H9 (cell line): ENCODE measurements at regions not wholly inside any gene's neighbourhood (a gene's known extent, or its start where the extent isn't known, plus 50 kb on each side); places are given as distances from the start of the nearest gene placed in this dataset.

ENCODE experiments used
- DNase-seq: peaks from one replicate; pipeline ENCODE4 v3.0.0-alpha.2; 2017
- H2AFZ ChIP-seq: one replicate; pipeline ENCODE4 v1.6.1; 2013; ENCODE audit warnings: mild to moderate bottlenecking, low read length, control low read depth, moderate library complexity
- H2AK5ac ChIP-seq: 2 replicates; pipeline ENCODE4 v1.6.1; 2013; ENCODE audit warnings: low read length, control low read depth, mixed read lengths; ENCODE audit not compliant: insufficient read length
- H2BK120ac ChIP-seq: one replicate; pipeline ENCODE4 v1.6.1; 2013; ENCODE audit warnings: low read depth, mild to moderate bottlenecking, low read length, control low read depth, inconsistent platforms; ENCODE audit not compliant: poor library complexity, severe bottlenecking
- H2BK12ac ChIP-seq: 2 replicates; pipeline ENCODE4 v1.6.1; 2013; ENCODE audit warnings: low read length, control low read depth, mixed read lengths, low read depth; ENCODE audit not compliant: insufficient read length
- H2BK15ac ChIP-seq: 2 replicates; pipeline ENCODE4 v1.6.1; 2013; ENCODE audit warnings: low read depth, low read length, control low read depth
- H2BK20ac ChIP-seq: one replicate; pipeline ENCODE4 v1.6.1; 2013; ENCODE audit warnings: low read depth, mild to moderate bottlenecking, low read length, control low read depth, inconsistent platforms; ENCODE audit not compliant: poor library complexity, severe bottlenecking
- H2BK5ac ChIP-seq: 2 replicates; pipeline ENCODE4 v1.6.1; 2013; ENCODE audit warnings: low read length, control low read depth, mixed read lengths; ENCODE audit not compliant: insufficient read length
- H3K14ac ChIP-seq: 2 replicates; pipeline ENCODE4 v1.6.1; 2013; ENCODE audit warnings: low read length, control low read depth; ENCODE audit not compliant: insufficient read depth
- H3K18ac ChIP-seq: 2 replicates; pipeline ENCODE4 v1.6.1; 2013; ENCODE audit warnings: low read depth, mild to moderate bottlenecking, mixed read lengths, low read length, control low read depth; ENCODE audit not compliant: insufficient read length
- H3K23ac ChIP-seq: 2 replicates; pipeline ENCODE4 v1.6.1; 2013; ENCODE audit warnings: low read length, control low read depth, mixed read lengths, low read depth; ENCODE audit not compliant: insufficient read length
- H3K23me2 ChIP-seq: 2 replicates; pipeline ENCODE4 v1.6.1; 2013; ENCODE audit warnings: low read depth, mild to moderate bottlenecking, mixed read lengths, low read length, control low read depth; ENCODE audit not compliant: insufficient read length, poor library complexity, severe bottlenecking
- H3K27ac ChIP-seq: 2 replicates; pipeline ENCODE4 v1.5.1; 2013; ENCODE audit warnings: low read length, control low read depth, mixed read lengths, low read depth; ENCODE audit not compliant: insufficient read length
- H3K27me3 ChIP-seq: 2 replicates; pipeline ENCODE4 v1.6.1; 2013; ENCODE audit warnings: low read length, control low read depth, inconsistent platforms; ENCODE audit not compliant: insufficient read depth
- H3K4ac ChIP-seq: 2 replicates; pipeline ENCODE4 v1.6.1; 2013; ENCODE audit warnings: low read depth, mild to moderate bottlenecking, control low read depth, inconsistent platforms, low read length, moderate library complexity
- H3K4me1 ChIP-seq: 2 replicates; pipeline ENCODE4 v1.6.1; 2013; ENCODE audit warnings: low read length, control low read depth, inconsistent platforms; ENCODE audit not compliant: insufficient read depth
- H3K4me2 ChIP-seq: 2 replicates; pipeline ENCODE4 v1.6.1; 2013; ENCODE audit warnings: low read length, control low read depth, mixed read lengths; ENCODE audit not compliant: insufficient read length, insufficient read depth
- H3K56ac ChIP-seq: 2 replicates; pipeline ENCODE4 v1.6.1; 2013; ENCODE audit warnings: low read depth, mild to moderate bottlenecking, mixed read lengths, low read length, control low read depth; ENCODE audit not compliant: insufficient read length
- H3K79me1 ChIP-seq: 2 replicates; pipeline ENCODE4 v1.6.1; 2013; ENCODE audit warnings: low read depth, mild to moderate bottlenecking, moderate library complexity, low read length, control low read depth, inconsistent platforms; ENCODE audit not compliant: insufficient read depth, poor library complexity, severe bottlenecking
- H3K79me2 ChIP-seq: 2 replicates; pipeline ENCODE4 v1.6.1; 2013; ENCODE audit warnings: low read length, control low read depth, inconsistent platforms; ENCODE audit not compliant: insufficient read depth
- H3K9ac ChIP-seq: 2 replicates; pipeline ENCODE4 v1.6.1; 2013; ENCODE audit warnings: low read length, control low read depth, mixed read lengths; ENCODE audit not compliant: insufficient read length; ENCODE audit errors: extremely low read depth
- H3K9me3 ChIP-seq: one replicate; pipeline ENCODE4 v1.6.1; 2013; ENCODE audit warnings: low read depth, low read length, inconsistent platforms; ENCODE audit not compliant: control insufficient read depth
- H3T11ph ChIP-seq: one replicate; pipeline ENCODE4 v1.6.1; 2013; ENCODE audit warnings: mild to moderate bottlenecking, low read length, control low read depth, inconsistent platforms
- H4K20me1 ChIP-seq: one replicate; pipeline ENCODE4 v1.6.1; 2013; ENCODE audit not compliant: control insufficient read depth, insufficient read length, insufficient read depth
- H4K5ac ChIP-seq: 2 replicates; pipeline ENCODE4 v1.6.1; 2013; ENCODE audit warnings: low read depth, mild to moderate bottlenecking, mixed read lengths, low read length, control low read depth; ENCODE audit not compliant: insufficient read length
- H4K8ac ChIP-seq: replicated peaks from 2 replicates; pipeline ENCODE4 v1.6.1; 2013; ENCODE audit warnings: low read length, control low read depth, mixed read lengths, low read depth; ENCODE audit not compliant: insufficient read length
- H4K91ac ChIP-seq: 2 replicates; pipeline ENCODE4 v1.6.1; 2013; ENCODE audit warnings: low read depth, mild to moderate bottlenecking, moderate library complexity, mixed read lengths, low read length, control low read depth; ENCODE audit not compliant: insufficient read length
- H3K27ac Mint-ChIP-seq, 3 experiments: 2 replicates in 2 of 3; 3 replicates in 1 of 3; pipeline ENCODE4 v1.8.0; 2020 to 2021; ENCODE audit warnings: mixed read lengths in 3 of 3, mild to moderate bottlenecking in 1 of 3, moderate library complexity in 1 of 3
- H3K27me3 Mint-ChIP-seq: 2 replicates; pipeline ENCODE4 v1.8.0; 2021; ENCODE audit warnings: low read depth, mild to moderate bottlenecking, moderate library complexity, mixed read lengths
- H3K36me3 Mint-ChIP-seq, 3 experiments: 2 replicates in 2 of 3; 3 replicates in 1 of 3; pipeline ENCODE4 v1.8.0; 2020 to 2021; ENCODE audit warnings: low read depth in 3 of 3, mixed read lengths in 3 of 3; ENCODE audit not compliant: insufficient read depth in 1 of 3
- H3K4me1 Mint-ChIP-seq, 2 experiments: 2 replicates each; pipeline ENCODE4 v1.8.0; 2020; ENCODE audit warnings: mixed read lengths in 2 of 2
- H3K4me3 Mint-ChIP-seq, 2 experiments: 2 replicates in 1 of 2; 3 replicates in 1 of 2; pipeline ENCODE4 v1.8.0; 2020 to 2021; ENCODE audit warnings: mild to moderate bottlenecking in 2 of 2, mixed read lengths in 2 of 2, moderate library complexity in 1 of 2
- H3K9me3 Mint-ChIP-seq, 2 experiments: 2 replicates in 1 of 2; 3 replicates in 1 of 2; pipeline ENCODE4 v1.8.0; 2020; ENCODE audit warnings: mild to moderate bottlenecking in 2 of 2, mixed read lengths in 2 of 2, moderate library complexity in 1 of 2
- WGBS: extraction: QIAGEN DNeasy Blood & Tissue Kit; methylation state at CpG from one replicate; pipeline ENCODE4 v1.1.7; 2013; ENCODE audit warnings: missing lambda C conversion rate, low lambda C conversion rate, mixed read lengths; ENCODE audit not compliant: insufficient read length; ENCODE audit errors: extremely low coverage; 5-methylcytosine and 5-hydroxymethylcytosine counted together
- TF ChIP-seq, protein P1 (sequence below): fragments of 200-600 bp; sonication (generic); conservative IDR thresholded peaks from 3 replicates; pipeline ENCODE4 v1.8.0; 2021; ENCODE audit warnings: antibody characterized with exemption, mild to moderate bottlenecking

DNA sequence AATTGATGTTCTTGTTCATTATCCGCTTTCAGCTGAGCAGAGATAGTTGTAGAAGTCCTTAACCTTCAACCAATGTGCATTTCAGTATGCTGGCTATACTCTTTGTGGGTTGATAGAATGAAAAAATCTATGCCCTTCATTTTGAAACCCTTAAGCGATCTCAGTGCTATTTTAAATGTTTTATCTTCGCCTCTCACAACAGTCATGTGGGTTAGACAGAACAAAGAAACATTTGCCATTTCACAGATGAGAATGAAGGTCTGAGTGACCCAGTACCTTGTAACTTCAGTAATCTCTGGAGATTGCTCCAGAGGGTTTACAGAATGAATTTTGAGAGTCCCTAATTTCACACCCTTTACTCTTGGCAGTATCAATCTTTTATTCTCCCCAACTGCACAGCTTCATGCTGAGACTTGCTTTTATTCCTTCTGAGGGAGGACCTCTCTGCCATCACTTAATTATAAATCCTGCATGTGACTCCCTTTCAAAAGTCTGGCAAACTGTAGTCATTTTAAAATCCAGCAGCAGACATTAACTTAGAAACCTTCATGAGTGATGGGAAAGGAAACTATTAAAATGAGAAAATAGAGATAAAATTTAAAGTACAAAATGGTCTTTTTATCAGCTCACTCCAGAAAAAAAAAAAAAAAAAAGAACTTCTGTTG, 921.5 kb downstream of the RAB28 start:
- TF ChIP-seq, protein P1, sequence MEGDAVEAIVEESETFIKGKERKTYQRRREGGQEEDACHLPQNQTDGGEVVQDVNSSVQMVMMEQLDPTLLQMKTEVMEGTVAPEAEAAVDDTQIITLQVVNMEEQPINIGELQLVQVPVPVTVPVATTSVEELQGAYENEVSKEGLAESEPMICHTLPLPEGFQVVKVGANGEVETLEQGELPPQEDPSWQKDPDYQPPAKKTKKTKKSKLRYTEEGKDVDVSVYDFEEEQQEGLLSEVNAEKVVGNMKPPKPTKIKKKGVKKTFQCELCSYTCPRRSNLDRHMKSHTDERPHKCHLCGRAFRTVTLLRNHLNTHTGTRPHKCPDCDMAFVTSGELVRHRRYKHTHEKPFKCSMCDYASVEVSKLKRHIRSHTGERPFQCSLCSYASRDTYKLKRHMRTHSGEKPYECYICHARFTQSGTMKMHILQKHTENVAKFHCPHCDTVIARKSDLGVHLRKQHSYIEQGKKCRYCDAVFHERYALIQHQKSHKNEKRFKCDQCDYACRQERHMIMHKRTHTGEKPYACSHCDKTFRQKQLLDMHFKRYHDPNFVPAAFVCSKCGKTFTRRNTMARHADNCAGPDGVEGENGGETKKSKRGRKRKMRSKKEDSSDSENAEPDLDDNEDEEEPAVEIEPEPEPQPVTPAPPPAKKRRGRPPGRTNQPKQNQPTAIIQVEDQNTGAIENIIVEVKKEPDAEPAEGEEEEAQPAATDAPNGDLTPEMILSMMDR: no peak
- no peaks in the 10 kb centered on the region for H3K9me3 Mint-ChIP-seq
- Histone ChIP-seq H3K79me1 (no peaks in the 10 kb centered on the region), H3K79me2 (no peaks in the 10 kb centered on the region), H3K18ac (no peak overlapping the region), H3K27me3 (no peaks in the 10 kb centered on the region), H2BK20ac (no peak overlapping the region), H3K4me2 (no peak overlapping the region), H2BK120ac (no peak overlapping the region), H3K4ac (no peak overlapping the region), H3K9me3 (no peaks in the 10 kb centered on the region), H4K20me1 (no peaks in the 10 kb centered on the region), H2BK5ac (no peak overlapping the region), H3K23ac (no peak overlapping the region), H4K5ac (no peak overlapping the region), H3T11ph (no peak overlapping the region), H3K9ac (no peak overlapping the region), H3K23me2 (no peaks in the 10 kb centered on the region), H2BK15ac (no peak overlapping the region), H4K8ac (no peak overlapping the region), H3K27ac (no peak overlapping the region), H2BK12ac (no peak overlapping the region), H2AK5ac (no peak overlapping the region), H3K14ac (no peak overlapping the region), H3K4me1 (no peaks in the 10 kb centered on the region), H4K91ac (no peak overlapping the region), H2AFZ (no peak overlapping the region), H3K56ac (no peak overlapping the region)
- peaks cover 6 to 10% of the 10 kb centered on the region in 2 experiments for H3K4me1 Mint-ChIP-seq
- WGBS: no CpG with 5 or more reads among the region's 3 CpGs
- no peaks in the 10 kb centered on the region for H3K27me3 Mint-ChIP-seq
- H3K36me3 Mint-ChIP-seq: no peaks in the 10 kb centered on the region
- H3K27ac Mint-ChIP-seq: no peak overlapping the region
- no peak for DNase-seq
- no peak overlapping the region for H3K4me3 Mint-ChIP-seq
